ENCODE measurements at regions not wholly inside any gene's neighbourhood (a gene's known extent, or its start where the extent isn't known, plus 50 kb on each side); places are given as distances from the start of the nearest gene placed in this dataset.
A peak's percentile ranks its signal among the peaks of the same experiment; 100 is the strongest.
"Not testable (repeated sequence)": the region's sequence is repeated elsewhere in the genome, so short reads cannot be mapped to it uniquely, and the experiment has no call there.

- DNase-seq: no peak
Observed at GRCh38 chr20:51305316-51306052, 237.0 kb downstream of the NFATC2 start.

GRCh38 chr20:51303731-51304670 is 238.5 kb downstream of the NFATC2 start:
- DNase-seq: no peak

- DNase-seq: no peak
Observed at GRCh38 chr20:51301026-51301425, 241.5 kb downstream of the NFATC2 start.

- no peak for DNase-seq
Observed at GRCh38 chr20:51300104-51300503, 242.4 kb downstream of the NFATC2 start.

GRCh38 chr20:51299413-51299812 is 243.1 kb downstream of the NFATC2 start:
- DNase-seq: no peak

GRCh38 chr20:51298141-51298749 is 244.3 kb downstream of the NFATC2 start:
- no peak for DNase-seq

- no peak for DNase-seq
Observed at GRCh38 chr20:51287628-51288413, 254.7 kb downstream of the NFATC2 start.

- no peak for DNase-seq
Observed at GRCh38 chr20:51286758-51287157, 255.8 kb downstream of the NFATC2 start.

GRCh38 chr20:51285684-51286083 is 256.8 kb downstream of the NFATC2 start:
- no peak for DNase-seq

GRCh38 chr20:51284871-51285270 is 257.6 kb downstream of the NFATC2 start:
- no peak for DNase-seq

GRCh38 chr20:51284176-51284575 is 258.3 kb downstream of the NFATC2 start:
- peak; percentile 15 for DNase-seq

- DNase-seq: no peak
Observed at GRCh38 chr20:51281521-51281920, 258.6 kb upstream of the KCNG1 start.

GRCh38 chr20:51280047-51280446 is 257.1 kb upstream of the KCNG1 start:
- DNase-seq: no peak

GRCh38 chr20:51277961-51278360 is 255.1 kb upstream of the KCNG1 start:
- no peak for DNase-seq

- no peak for DNase-seq
Observed at GRCh38 chr20:51276296-51276695, 253.4 kb upstream of the KCNG1 start.

- peak; percentile 54 for DNase-seq
Observed at GRCh38 chr20:51275826-51276225, 252.9 kb upstream of the KCNG1 start.

- DNase-seq: no peak
Observed at GRCh38 chr20:51275181-51275580, 252.3 kb upstream of the KCNG1 start.

GRCh38 chr20:51272401-51272800 is 249.5 kb upstream of the KCNG1 start:
- DNase-seq: peak; percentile 71

GRCh38 chr20:51271931-51272330 is 249.0 kb upstream of the KCNG1 start:
- DNase-seq: no peak

GRCh38 chr20:51271289-51271688 is 248.4 kb upstream of the KCNG1 start:
- DNase-seq: not testable (repeated sequence)

GRCh38 chr20:51269671-51270070 is 246.8 kb upstream of the KCNG1 start:
- no peak for DNase-seq

- no peak for DNase-seq
Observed at GRCh38 chr20:51267679-51268078, 244.8 kb upstream of the KCNG1 start.

GRCh38 chr20:51266353-51266752 is 243.4 kb upstream of the KCNG1 start:
- DNase-seq: no peak

Data from fibroblast of skin of right quadriceps (primary cell).